Suprapubic skin (tissue), 4 donors: ENCODE measurements at regions not wholly inside any gene's neighbourhood (a gene's known extent, or its start where the extent isn't known, plus 50 kb on each side); places are given as distances from the start of the nearest gene placed in this dataset.

Experiments used
- DNase-seq, 2 donors: peaks; one replicate each; pipeline ENCODE4 v3.0.0-alpha.2; 2019; ENCODE audit warnings: low spot score in 2 of 2
- H3K27ac ChIP-seq: fragments of 200-600 bp; sonication (generic); one replicate; pipeline ENCODE4 v1.5.1; 2019
- H3K27me3 ChIP-seq: fragments of 200-600 bp; sonication (generic); one replicate; pipeline ENCODE4 v1.5.1; 2019
- H3K36me3 ChIP-seq: fragments of 200-600 bp; sonication (generic); one replicate; pipeline ENCODE4 v1.5.1; 2019
- H3K4me1 ChIP-seq: fragments of 200-600 bp; sonication (generic); one replicate; pipeline ENCODE4 v1.5.1; 2019
- H3K4me3 ChIP-seq: fragments of 200-600 bp; sonication (generic); one replicate; pipeline ENCODE4 v1.5.1; 2019; ENCODE audit warnings: mild to moderate bottlenecking
- H3K9me3 ChIP-seq: fragments of 200-600 bp; sonication (generic); one replicate; pipeline ENCODE4 v1.5.1; 2019
- CTCF ChIP-seq, 2 donors: fragments of 200-600 bp in 1 of 2; fragments of 450-650 bp in 1 of 2; sonication (generic) in 1 of 2; IDR thresholded peaks; one replicate each; pipeline ENCODE4 v1.5.1; 2016 to 2019; ENCODE audit warnings: antibody characterized with exemption in 2 of 2, mild to moderate bottlenecking in 1 of 2, moderate library complexity in 1 of 2
- EP300 ChIP-seq: sonication (generic); formaldehyde crosslinking; IDR thresholded peaks from one replicate; pipeline ENCODE4 v1.6.1; 2017; ENCODE audit warnings: antibody characterized with exemption
- POLR2A ChIP-seq, 2 donors: fragments of 450-650 bp; IDR thresholded peaks; one replicate each; pipeline ENCODE4 v1.6.1; 2017; ENCODE audit warnings: antibody characterized with exemption in 2 of 2, mild to moderate bottlenecking in 2 of 2, moderate library complexity in 2 of 2
- POLR2AphosphoS5 ChIP-seq, 3 donors: sonication (generic); formaldehyde crosslinking; IDR thresholded peaks; one replicate each; pipeline ENCODE4 v1.6.1; 2017; ENCODE audit warnings: antibody characterized with exemption in 3 of 3
- WGBS: methylation state at CpG from one replicate; pipeline ENCODE4 v1.1.5; 2018; 5-methylcytosine and 5-hydroxymethylcytosine counted together

- TF ChIP-seq POLR2A (IDR thresholded peaks at IDR 0.05), result no peak
- no peak for TF ChIP-seq POLR2AphosphoS5 (IDR thresholded peaks at IDR 0.05)
- no peak for TF ChIP-seq CTCF (IDR thresholded peaks at IDR 0.05)
- no peak for TF ChIP-seq EP300
- Histone ChIP-seq H3K27ac (no peak overlapping the region), H3K9me3 (no peaks in the 10 kb centered on the region), H3K36me3 (no peaks in the 10 kb centered on the region), H3K4me1 (no peaks in the 10 kb centered on the region), H3K27me3 (no peaks in the 10 kb centered on the region), H3K4me3 (no peak overlapping the region)
- 74% methylated on average over 3 of the region's 3 CpGs for WGBS
- DNase-seq, result no peak
These were observed 125.5 kb upstream of the NMNAT3 start for GRCh38 chr3:139803294-139803693.

GRCh38 chr3:139797724-139798343, 120.1 kb upstream of the NMNAT3 start:
- Histone ChIP-seq H3K4me1 (no peaks in the 10 kb centered on the region), H3K9me3 (no peaks in the 10 kb centered on the region), H3K27ac (no peak overlapping the region), H3K27me3 (no peaks in the 10 kb centered on the region), H3K36me3 (no peaks in the 10 kb centered on the region), H3K4me3 (no peak overlapping the region)
- WGBS, result 38% methylated on average over 8 of the region's 8 CpGs
- no peak for TF ChIP-seq POLR2AphosphoS5 (IDR thresholded peaks at IDR 0.05)
- TF ChIP-seq EP300, result no peak
- TF ChIP-seq CTCF (IDR thresholded peaks at IDR 0.05), result no peak
- TF ChIP-seq POLR2A (IDR thresholded peaks at IDR 0.05), result no peak
- DNase-seq, result no peak

GRCh38 chr3:139794469-139795265, 116.9 kb upstream of the NMNAT3 start:
- no peak for TF ChIP-seq POLR2AphosphoS5 (IDR thresholded peaks at IDR 0.05)
- TF ChIP-seq POLR2A (IDR thresholded peaks at IDR 0.05), result no peak
- no peak for TF ChIP-seq CTCF (IDR thresholded peaks at IDR 0.05)
- TF ChIP-seq EP300, result no peak
- no peak for DNase-seq

GRCh38 chr3:139793408-139793807, 115.6 kb upstream of the NMNAT3 start:
- 81% methylated on average over 3 of the region's 3 CpGs for WGBS
- H3K4me3 ChIP-seq, result no peak overlapping the region

More at GRCh38 chr3:139794469-139795265, 116.9 kb upstream of the NMNAT3 start:
- 64% methylated on average over 6 of the region's 6 CpGs for WGBS
- Histone ChIP-seq H3K9me3 (no peaks in the 10 kb centered on the region), H3K36me3 (no peaks in the 10 kb centered on the region), H3K4me3 (no peak overlapping the region), H3K27ac (no peak overlapping the region), H3K27me3 (no peaks in the 10 kb centered on the region), H3K4me1 (no peaks in the 10 kb centered on the region)

More at GRCh38 chr3:139793408-139793807, 115.6 kb upstream of the NMNAT3 start:
- TF ChIP-seq CTCF (IDR thresholded peaks at IDR 0.05) (no peak), POLR2AphosphoS5 (IDR thresholded peaks at IDR 0.05) (no peak), POLR2A (IDR thresholded peaks at IDR 0.05) (no peak), EP300 (no peak)
- no peaks in the 10 kb centered on the region for H3K27me3 ChIP-seq
- no peaks in the 10 kb centered on the region for H3K4me1 ChIP-seq
- no peak for DNase-seq
- no peaks in the 10 kb centered on the region for H3K9me3 ChIP-seq
- H3K36me3 ChIP-seq, result no peaks in the 10 kb centered on the region
- H3K27ac ChIP-seq, result no peak overlapping the region
